ENCODE measurements at regions not wholly inside any gene's neighbourhood (a gene's known extent, or its start where the extent isn't known, plus 50 kb on each side); places are given as distances from the start of the nearest gene placed in this dataset.
"Not testable (repeated sequence)": the region's sequence is repeated elsewhere in the genome, so short reads cannot be mapped to it uniquely, and the experiment has no call there.

GRCh38 chr18:60064271-60064670 lies 164.5 kb downstream of the PMAIP1 start:
- TF ChIP-seq EZH2phosphoT487 (IDR thresholded peaks at IDR 0.05; ENCODE audit: borderline replicate concordance), result no peak
- no peak for TF ChIP-seq CTCF (conservative IDR thresholded peaks at IDR 0.05; ENCODE audit: low read length)
- no peaks in the 10 kb centered on the region for H3K27me3 ChIP-seq (ENCODE audit: insufficient read depth, low read length, poor library complexity, severe bottlenecking)
- H3K9me2 ChIP-seq (replicated peaks; ENCODE audit: low read depth, low read length), result no peaks in the 10 kb centered on the region
- no peak overlapping the region for H3K9ac ChIP-seq (ENCODE audit: low read depth, low read length, poor library complexity, severe bottlenecking)
- H3F3A ChIP-seq (ENCODE audit: low read depth), result no peaks in the 10 kb centered on the region
- H3K36me3 ChIP-seq (ENCODE audit: insufficient read depth, low read length), result no peaks in the 10 kb centered on the region
- H3K9me3 ChIP-seq (ENCODE audit: insufficient read depth, low read depth, low read length), result no peaks in the 10 kb centered on the region
- no peak overlapping the region for H2AFZ ChIP-seq (ENCODE audit: low read length)
- H3K79me2 ChIP-seq (ENCODE audit: insufficient read depth, low read length), result no peaks in the 10 kb centered on the region
- no peak overlapping the region for H3K4me2 ChIP-seq (ENCODE audit: low read depth, low read length, poor library complexity, severe bottlenecking)
- peaks cover 3% of the 10 kb centered on the region for H3K4me1 ChIP-seq (ENCODE audit: insufficient read depth, low read length, poor library complexity, severe bottlenecking)
- no peaks in the 10 kb centered on the region for H4K20me1 ChIP-seq (ENCODE audit: insufficient read depth, low read length, poor library complexity, severe bottlenecking)
- H3K4me3 ChIP-seq (ENCODE audit: low read length, poor library complexity, severe bottlenecking), result no peak overlapping the region

DNA sequence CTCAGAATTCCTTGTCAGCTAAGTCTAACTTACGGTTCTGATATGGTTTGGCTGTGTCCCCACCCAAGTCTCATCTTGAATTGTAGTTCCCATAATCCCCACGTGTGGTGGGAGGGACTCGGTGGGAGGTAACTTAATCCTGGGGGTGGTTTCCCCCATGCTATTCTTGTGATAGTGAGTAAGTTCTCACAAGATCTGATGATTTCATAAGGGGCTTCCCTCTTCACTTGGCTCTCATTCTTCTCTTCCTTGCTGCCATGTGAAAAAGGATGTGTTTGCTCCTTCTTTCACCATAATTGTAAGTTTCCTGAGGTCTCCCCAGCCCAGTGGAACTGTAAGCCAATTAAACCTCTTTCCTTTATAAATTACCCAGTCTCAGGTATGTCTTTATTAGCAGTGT lies 163.0 kb downstream of the PMAIP1 start:
- not testable (repeated sequence) for H3K9me2 ChIP-seq (replicated peaks; ENCODE audit: low read depth, low read length); H2AFZ ChIP-seq (ENCODE audit: low read length); H3K9me3 ChIP-seq (ENCODE audit: insufficient read depth, low read depth, low read length); H3K36me3 ChIP-seq (ENCODE audit: insufficient read depth, low read length); H3K4me1 ChIP-seq (ENCODE audit: insufficient read depth, low read length, poor library complexity, severe bottlenecking); H3K4me2 ChIP-seq (ENCODE audit: low read depth, low read length, poor library complexity, severe bottlenecking); H3K27me3 ChIP-seq (ENCODE audit: insufficient read depth, low read length, poor library complexity, severe bottlenecking); H3K79me2 ChIP-seq (ENCODE audit: insufficient read depth, low read length); H4K20me1 ChIP-seq (ENCODE audit: insufficient read depth, low read length, poor library complexity, severe bottlenecking); H3F3A ChIP-seq (ENCODE audit: low read depth); H3K4me3 ChIP-seq (ENCODE audit: low read length, poor library complexity, severe bottlenecking); H3K9ac ChIP-seq (ENCODE audit: low read depth, low read length, poor library complexity, severe bottlenecking)

- Histone ChIP-seq H3K9me3 (ENCODE audit: insufficient read depth, low read depth, low read length) (no peaks in the 10 kb centered on the region), H3K36me3 (ENCODE audit: insufficient read depth, low read length) (no peaks in the 10 kb centered on the region), H3K4me1 (ENCODE audit: insufficient read depth, low read length, poor library complexity, severe bottlenecking) (peaks cover 3% of the 10 kb centered on the region), H4K20me1 (ENCODE audit: insufficient read depth, low read length, poor library complexity, severe bottlenecking) (no peaks in the 10 kb centered on the region), H3K27me3 (ENCODE audit: insufficient read depth, low read length, poor library complexity, severe bottlenecking) (no peaks in the 10 kb centered on the region), H3K4me2 (ENCODE audit: low read depth, low read length, poor library complexity, severe bottlenecking) (no peak overlapping the region), H3K4me3 (ENCODE audit: low read length, poor library complexity, severe bottlenecking) (no peak overlapping the region), H3K79me2 (ENCODE audit: insufficient read depth, low read length) (no peaks in the 10 kb centered on the region), H3F3A (ENCODE audit: low read depth) (no peaks in the 10 kb centered on the region), H2AFZ (ENCODE audit: low read length) (no peak overlapping the region), H3K9me2 (replicated peaks; ENCODE audit: low read depth, low read length) (no peaks in the 10 kb centered on the region), H3K9ac (ENCODE audit: low read depth, low read length, poor library complexity, severe bottlenecking) (no peak overlapping the region)
- TF ChIP-seq CTCF (conservative IDR thresholded peaks at IDR 0.05; ENCODE audit: low read length) (no peak), EZH2phosphoT487 (IDR thresholded peaks at IDR 0.05; ENCODE audit: borderline replicate concordance) (no peak)
These were observed 162.6 kb downstream of the PMAIP1 start for GRCh38 chr18:60062396-60062795.

- no peaks in the 10 kb centered on the region for H3K4me1 ChIP-seq (ENCODE audit: insufficient read depth, low read length, poor library complexity, severe bottlenecking)
- no peaks in the 10 kb centered on the region for H4K20me1 ChIP-seq (ENCODE audit: insufficient read depth, low read length, poor library complexity, severe bottlenecking)
- no peak overlapping the region for H2AFZ ChIP-seq (ENCODE audit: low read length)
- H3K79me2 ChIP-seq (ENCODE audit: insufficient read depth, low read length), result no peaks in the 10 kb centered on the region
- H3K9me3 ChIP-seq (ENCODE audit: insufficient read depth, low read depth, low read length), result no peaks in the 10 kb centered on the region
- no peak overlapping the region for H3K4me3 ChIP-seq (ENCODE audit: low read length, poor library complexity, severe bottlenecking)
- no peaks in the 10 kb centered on the region for H3K9me2 ChIP-seq (replicated peaks; ENCODE audit: low read depth, low read length)
- H3F3A ChIP-seq (ENCODE audit: low read depth), result no peaks in the 10 kb centered on the region
- no peak for TF ChIP-seq CTCF (conservative IDR thresholded peaks at IDR 0.05; ENCODE audit: low read length)
- no peak for TF ChIP-seq EZH2phosphoT487 (IDR thresholded peaks at IDR 0.05; ENCODE audit: borderline replicate concordance)
- no peaks in the 10 kb centered on the region for H3K27me3 ChIP-seq (ENCODE audit: insufficient read depth, low read length, poor library complexity, severe bottlenecking)
- no peak overlapping the region for H3K9ac ChIP-seq (ENCODE audit: low read depth, low read length, poor library complexity, severe bottlenecking)
- no peaks in the 10 kb centered on the region for H3K36me3 ChIP-seq (ENCODE audit: insufficient read depth, low read length)
- no peak overlapping the region for H3K4me2 ChIP-seq (ENCODE audit: low read depth, low read length, poor library complexity, severe bottlenecking)
These were observed 160.8 kb downstream of the PMAIP1 start for GRCh38 chr18:60060578-60060977.

Data from Loucy (cell line).